Thyroid gland (tissue), 4 donors: ENCODE measurements at regions not wholly inside any gene's neighbourhood (a gene's known extent, or its start where the extent isn't known, plus 50 kb on each side); places are given as distances from the start of the nearest gene placed in this dataset.

ENCODE experiments used
- CTCF ChIP-seq, 6 experiments: fragments of 200-600 bp in 3 of 6; fragments of 450-650 bp in 3 of 6; sonication (generic) in 3 of 6; IDR thresholded peaks; one replicate each; pipeline ENCODE4 v1.5.1; 2016 to 2019; ENCODE audit warnings: antibody characterized with exemption in 6 of 6, mild to moderate bottlenecking in 2 of 6, inconsistent platforms in 1 of 6, moderate library complexity in 1 of 6
- POLR2A ChIP-seq, 2 donors: fragments of 450-650 bp; IDR thresholded peaks; one replicate each; pipeline ENCODE4 v1.6.1; 2017; ENCODE audit warnings: antibody characterized with exemption in 2 of 2, mild to moderate bottlenecking in 2 of 2, moderate library complexity in 1 of 2

GRCh38 chr7:39880556-39880955, 69.5 kb upstream of the CDK13 start:
- TF ChIP-seq POLR2A (IDR thresholded peaks at IDR 0.05), result no peak
- no peak for TF ChIP-seq CTCF (IDR thresholded peaks at IDR 0.05)
